ENCODE measurements at regions not wholly inside any gene's neighbourhood (a gene's known extent, or its start where the extent isn't known, plus 50 kb on each side); places are given as distances from the start of the nearest gene placed in this dataset.

DNA sequence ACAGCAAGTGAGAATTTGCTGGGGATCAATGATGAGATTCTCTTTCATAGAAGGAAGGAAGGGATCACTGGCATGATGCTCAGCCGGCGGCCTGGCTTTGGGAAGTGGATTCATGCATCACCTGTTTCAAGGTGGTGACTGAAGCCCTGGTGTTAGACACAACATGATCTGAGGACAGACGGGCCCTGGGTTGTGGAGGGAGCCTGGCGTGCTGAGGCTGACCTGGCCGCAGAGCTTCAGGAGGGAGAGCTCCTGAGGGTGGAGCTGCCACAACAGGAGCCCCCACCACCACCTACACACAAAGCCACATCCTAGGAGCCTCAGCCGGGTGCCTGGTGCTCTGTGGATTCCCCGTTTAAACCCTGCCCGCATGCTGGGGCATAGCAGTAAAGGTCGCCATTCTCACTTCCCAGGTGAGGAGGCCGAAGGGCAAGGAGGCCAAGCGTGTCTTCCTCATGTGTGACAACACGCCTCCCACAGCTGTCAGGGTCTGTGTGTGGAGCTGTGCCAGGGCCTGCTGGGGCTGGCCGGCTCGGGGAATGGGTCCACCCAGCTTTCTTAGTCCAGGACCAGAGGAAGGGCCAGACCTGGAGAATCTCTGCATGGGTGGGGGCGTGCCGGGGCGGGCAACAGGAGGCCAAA lies 107.0 kb downstream of the ERMARD start (continued):
- TF ChIP-seq ZNF462 (CRISPR knock-in tag; IDR thresholded peaks at IDR 0.05) (no peak), ETS1 (IDR thresholded peaks at IDR 0.05) (no peak)

GRCh38 chr6:169857343-169858292 lies 106.2 kb downstream of the ERMARD start:
- no peaks in the 10 kb centered on the region; the same call in 1 of the 2 replicates for H3K9me2 ChIP-seq (ENCODE audit: insufficient read depth)
- Mint-ChIP-seq H3K36me3 (ENCODE audit: low read depth) (peaks cover 20% of the 10 kb centered on the region), H3K27ac (no peak overlapping the region), H3K27me3 (ENCODE audit: insufficient read depth, low read depth, poor library complexity) (peaks cover 16% of the 10 kb centered on the region), H3K4me3 (no peak overlapping the region), H3K9me3 (peaks cover 51% of the 10 kb centered on the region), H3K4me1 (no peaks in the 10 kb centered on the region)
- ATAC-seq (no peak), DNase-seq (ENCODE audit: low spot score) (no peak)
- no peak overlapping the region for H2AFZ ChIP-seq
- peaks cover 6% of the 10 kb centered on the region; the same call in 1 of the 2 replicates for H3F3A ChIP-seq (replicated peaks; ENCODE audit: low read depth)
- H3K4me1 ChIP-seq (ENCODE audit: insufficient read depth), result no peaks in the 10 kb centered on the region
- no peaks in the 10 kb centered on the region for H3K27me3 ChIP-seq (ENCODE audit: insufficient read depth)
- H3K79me2 ChIP-seq (replicated peaks; ENCODE audit: insufficient read depth), result no peaks in the 10 kb centered on the region
- H4K20me1 ChIP-seq (replicated peaks; ENCODE audit: insufficient read depth), result no peaks in the 10 kb centered on the region
- no peak overlapping the region for H3K27ac ChIP-seq (ENCODE audit: low read depth)
- no peaks in the 10 kb centered on the region for H3K36me3 ChIP-seq (ENCODE audit: insufficient read depth)
- H3K4me2 ChIP-seq, result no peak overlapping the region
- H3K4me3 ChIP-seq, result no peak overlapping the region
- TF ChIP-seq STAT1 (IDR thresholded peaks at IDR 0.05; ENCODE audit: unreplicated experiment), result no peak
- no peak for TF ChIP-seq NANOG (IDR thresholded peaks at IDR 0.05; ENCODE audit: borderline replicate concordance)
- TF ChIP-seq CREB1 (CRISPR knock-in tag; IDR thresholded peaks at IDR 0.05; ENCODE audit: low read depth), result no peak
- no peak for TF ChIP-seq POLR2AphosphoS5 (IDR thresholded peaks at IDR 0.05; ENCODE audit: low read depth)
- no peak for TF ChIP-seq ZNF462 (CRISPR knock-in tag; IDR thresholded peaks at IDR 0.05)

All from GM23338 (cell line).